Stimulated activated CD8-positive, alpha-beta memory T cell treated with anti-CD3 and anti-CD28 coated beads, Interleukin-4, amount 100 ng/mL, for 1 hour (primary cell): ENCODE measurements at regions not wholly inside any gene's neighbourhood (a gene's known extent, or its start where the extent isn't known, plus 50 kb on each side); places are given as distances from the start of the nearest gene placed in this dataset.

Experiments
- DNase-seq, 2 donors: peaks; one replicate each; pipeline ENCODE4 v3.0.0-alpha.2; 2020; ENCODE audit warnings: low read depth in 2 of 2, low spot score in 1 of 2

DNA sequence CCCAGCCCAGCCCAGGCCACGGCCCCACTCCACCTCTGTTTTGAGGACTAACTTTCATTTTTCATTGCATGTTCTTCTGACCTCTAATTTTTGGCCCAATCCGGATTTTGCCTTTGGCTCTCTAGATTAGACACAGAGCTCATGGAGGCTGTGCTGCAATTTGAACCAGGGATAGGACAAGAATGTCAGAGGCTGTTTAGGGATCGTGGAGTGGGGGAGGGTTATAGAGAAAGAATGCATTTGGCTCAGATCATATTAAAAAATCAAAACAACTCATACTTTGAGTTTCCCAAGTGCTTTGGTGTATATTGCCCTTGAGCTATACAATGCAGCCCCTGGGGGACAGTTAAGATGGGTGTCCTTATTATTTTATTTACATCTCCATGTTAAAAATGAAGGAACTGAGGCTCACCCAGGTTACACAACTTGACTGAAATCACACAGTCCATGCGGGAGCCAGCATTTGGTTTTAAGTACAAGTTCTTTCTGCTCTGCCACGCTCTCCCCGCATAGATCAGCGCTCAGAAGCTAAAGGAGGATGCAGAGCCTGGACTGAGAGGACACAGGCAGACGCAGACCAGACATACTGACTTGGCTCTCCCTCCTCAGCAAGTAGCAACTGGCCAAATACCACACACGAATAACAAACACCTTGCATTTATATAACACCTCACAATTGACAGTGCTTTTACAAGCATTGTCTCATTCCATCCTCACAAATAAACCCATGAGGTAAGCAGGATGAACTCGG is 126.4 kb upstream of the RAI14 start:
- DNase-seq = no peak

DNA sequence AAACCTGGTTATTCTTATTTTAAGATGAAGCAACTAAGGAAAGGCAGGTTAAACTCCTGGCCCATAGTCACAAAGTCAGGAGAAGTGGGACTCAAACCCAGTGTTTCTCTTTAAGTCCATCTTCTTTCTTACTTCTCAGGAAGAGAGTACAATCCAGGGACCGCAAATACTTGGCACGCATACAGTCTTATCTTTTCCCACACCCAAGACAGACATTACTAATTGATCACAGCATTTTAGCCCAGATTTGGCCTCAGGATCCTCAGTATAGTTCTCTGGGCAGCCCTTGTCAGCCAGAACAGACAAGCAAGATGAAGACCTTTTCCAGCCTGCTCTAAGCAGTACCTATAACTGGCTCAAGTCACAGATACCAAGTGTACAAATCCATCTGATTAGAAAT is 125.5 kb upstream of the RAI14 start:
- no peak for DNase-seq

- DNase-seq = no peak
Observed at GRCh38 chr5:34531751-34532360, 124.3 kb upstream of the RAI14 start.

DNA sequence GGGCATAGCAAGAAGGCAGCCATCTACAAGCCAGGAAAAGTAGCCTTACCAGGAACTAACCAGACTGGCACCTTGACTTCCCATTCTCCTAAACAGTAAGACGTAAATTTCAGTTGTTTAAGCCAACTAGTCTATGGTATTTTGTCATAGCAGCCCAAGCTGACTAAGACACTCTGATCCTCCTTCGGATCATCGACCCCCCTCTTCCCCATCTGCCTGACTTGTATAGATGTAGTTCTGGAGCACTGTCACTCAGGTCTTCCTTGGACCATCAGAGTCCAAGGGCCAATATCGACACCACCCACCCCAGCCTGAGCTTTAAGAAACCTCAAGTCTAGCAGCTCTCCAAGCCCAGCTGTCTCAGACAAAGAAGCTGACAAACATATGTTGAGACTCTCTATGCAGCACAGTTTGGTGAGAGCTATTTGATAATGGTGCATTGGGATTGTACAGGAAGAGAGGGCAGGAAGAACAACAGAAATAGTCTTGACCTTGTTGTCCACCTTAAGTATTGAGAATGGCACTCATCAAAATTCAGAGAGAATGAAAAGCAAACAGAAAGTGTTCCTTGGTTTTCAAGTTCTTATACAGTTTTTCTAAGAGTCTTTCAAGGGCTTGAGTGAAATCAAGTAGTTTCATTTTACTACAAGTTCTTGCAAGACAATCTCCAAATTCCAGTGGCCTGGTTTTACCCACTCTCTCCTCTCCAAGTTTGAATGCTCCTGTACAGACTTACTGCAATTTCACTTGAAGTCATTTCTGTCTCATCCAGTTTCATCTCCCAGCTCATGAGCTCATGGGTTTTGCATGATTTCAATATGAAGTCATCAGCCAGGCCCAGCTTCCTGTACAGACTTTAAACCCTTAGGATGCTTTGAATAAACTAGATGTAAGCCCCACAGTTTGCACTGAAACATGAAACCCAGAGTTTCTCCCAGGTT is 122.3 kb upstream of the RAI14 start:
- DNase-seq = no peak

DNA sequence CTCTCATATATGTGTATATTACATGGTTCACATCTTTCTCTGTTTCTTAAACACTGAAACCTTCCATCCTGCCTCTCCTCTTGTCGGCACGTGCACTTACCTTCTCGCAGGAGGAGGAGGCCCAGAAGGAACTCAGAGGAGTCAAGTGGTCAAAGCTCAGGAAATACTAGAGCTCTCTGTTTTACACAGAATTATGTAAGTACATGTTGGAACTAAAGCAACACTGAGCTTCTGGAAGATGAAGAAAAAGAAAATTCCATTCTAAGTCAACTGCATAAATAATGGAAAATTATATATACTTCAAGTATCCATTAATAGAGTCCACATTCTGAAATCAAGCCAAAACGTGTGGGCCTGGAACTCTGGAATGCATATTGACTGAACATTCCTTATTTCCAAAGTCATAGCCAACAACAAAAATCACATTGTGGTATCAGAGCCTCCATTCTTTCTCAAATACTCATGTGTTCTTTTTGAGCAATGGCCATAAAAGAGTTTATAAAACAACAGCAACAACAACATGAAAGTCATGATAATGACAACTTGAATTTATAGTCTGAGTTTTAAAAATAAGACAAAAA is 121.5 kb upstream of the RAI14 start:
- no peak for DNase-seq

- no peak for DNase-seq
Observed at GRCh38 chr5:34535433-34535832, 120.7 kb upstream of the RAI14 start.

DNA sequence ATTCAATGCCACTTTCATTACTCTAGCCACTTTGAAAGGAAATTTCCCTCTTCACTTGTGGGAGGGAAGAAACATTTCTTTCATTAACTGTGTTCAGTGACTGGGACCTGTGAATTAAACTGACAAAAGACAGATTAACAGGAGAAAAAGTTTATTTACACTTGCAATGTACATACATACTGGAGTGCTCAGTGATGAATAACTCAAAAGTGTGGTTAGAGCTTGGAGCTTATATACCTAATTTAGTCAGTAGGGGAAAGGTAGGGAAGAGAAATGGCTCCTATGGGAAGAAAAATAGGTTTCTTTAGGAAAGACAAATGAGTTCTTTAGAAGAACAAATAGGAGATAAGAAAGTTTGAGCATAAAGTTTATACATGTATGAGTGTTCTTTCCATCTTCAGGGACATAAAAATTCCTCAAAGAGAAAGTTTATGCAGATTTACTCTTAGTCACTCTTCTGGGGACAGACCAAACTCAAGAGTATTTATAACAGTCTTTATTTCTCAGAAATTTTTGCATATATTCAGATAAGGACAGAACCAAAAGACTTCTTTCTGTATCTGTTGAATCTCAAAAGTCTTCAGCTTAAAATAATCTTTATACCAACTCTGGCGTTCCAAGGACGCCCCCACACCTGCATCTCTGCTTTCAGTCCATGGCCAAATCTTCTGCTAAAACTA is 120.0 kb upstream of the RAI14 start:
- DNase-seq = no peak

GRCh38 chr5:34536699-34537098 is 119.4 kb upstream of the RAI14 start:
- no peak for DNase-seq

DNA sequence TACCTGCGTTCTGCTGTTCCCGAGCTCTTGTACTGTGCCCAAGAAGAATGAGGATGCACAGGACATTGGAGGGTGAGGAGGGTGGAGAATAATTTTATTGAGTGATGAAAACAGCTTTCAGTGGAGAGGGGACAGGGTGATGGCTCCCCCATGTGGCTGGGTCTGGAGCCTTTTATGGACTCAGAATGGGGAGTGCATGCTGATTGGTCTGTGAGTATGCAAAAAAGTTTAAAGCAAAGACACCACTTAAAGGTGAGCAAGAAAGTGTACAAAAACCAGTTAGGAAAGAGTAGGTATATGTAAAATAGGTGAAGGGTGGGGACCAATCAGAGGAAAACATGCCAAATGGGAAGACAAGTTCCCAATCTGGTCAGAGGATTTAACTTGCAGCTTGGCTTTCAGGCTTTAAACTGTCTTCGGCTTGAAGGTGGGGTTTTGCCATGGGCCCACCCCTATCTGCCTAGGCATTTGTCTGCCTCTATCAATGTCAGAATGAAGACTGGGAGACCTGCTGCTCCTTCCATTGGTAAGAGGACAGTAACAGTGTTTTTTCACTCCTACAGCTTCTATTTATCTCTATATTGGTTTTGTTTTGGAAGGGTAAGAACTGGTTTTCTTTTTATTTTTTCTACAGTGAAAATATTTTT is 118.0 kb upstream of the RAI14 start:
- DNase-seq = no peak

DNA sequence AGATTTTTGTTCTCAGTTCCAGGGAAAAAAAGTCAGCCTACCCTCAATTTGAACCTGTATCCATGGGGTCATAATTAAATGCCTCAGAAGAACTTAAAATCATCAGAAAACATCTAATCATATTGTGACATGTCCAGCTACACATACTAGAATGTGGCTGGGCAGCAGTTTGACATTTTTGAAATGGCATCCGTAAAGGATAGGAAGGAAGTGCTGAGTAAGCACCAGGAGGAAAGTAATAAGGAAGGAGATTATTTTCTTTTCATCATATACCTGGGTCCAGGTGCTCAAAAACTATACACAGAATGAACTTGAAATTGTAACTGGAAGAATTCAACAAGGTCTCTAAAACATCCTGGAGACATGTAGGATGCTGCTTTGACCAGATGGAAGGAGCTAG is 116.9 kb upstream of the RAI14 start:
- no peak for DNase-seq

DNA sequence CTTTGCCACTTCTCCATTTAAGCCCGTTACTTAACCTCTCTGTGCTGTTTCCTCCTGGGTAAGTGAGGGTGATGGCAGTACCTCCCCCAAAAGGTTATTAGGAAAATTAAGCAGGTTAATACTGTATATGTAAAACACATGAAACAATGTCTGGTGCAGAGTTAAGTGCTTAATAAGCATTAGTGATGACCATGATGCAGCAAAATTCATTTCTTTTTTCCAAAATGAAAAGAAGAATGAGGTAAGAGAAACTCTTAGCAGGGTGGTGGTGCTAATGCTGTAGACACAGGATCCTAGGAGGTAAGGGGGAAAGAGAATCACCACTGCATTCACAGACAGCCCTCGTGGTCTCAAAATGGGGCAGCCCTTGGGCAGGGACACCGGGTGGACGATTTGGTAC is 115.1 kb upstream of the RAI14 start:
- DNase-seq = no peak

- DNase-seq = no peak
Observed at GRCh38 chr5:34542818-34543217, 113.3 kb upstream of the RAI14 start.

GRCh38 chr5:34543687-34544086 is 112.4 kb upstream of the RAI14 start:
- DNase-seq = no peak

DNA sequence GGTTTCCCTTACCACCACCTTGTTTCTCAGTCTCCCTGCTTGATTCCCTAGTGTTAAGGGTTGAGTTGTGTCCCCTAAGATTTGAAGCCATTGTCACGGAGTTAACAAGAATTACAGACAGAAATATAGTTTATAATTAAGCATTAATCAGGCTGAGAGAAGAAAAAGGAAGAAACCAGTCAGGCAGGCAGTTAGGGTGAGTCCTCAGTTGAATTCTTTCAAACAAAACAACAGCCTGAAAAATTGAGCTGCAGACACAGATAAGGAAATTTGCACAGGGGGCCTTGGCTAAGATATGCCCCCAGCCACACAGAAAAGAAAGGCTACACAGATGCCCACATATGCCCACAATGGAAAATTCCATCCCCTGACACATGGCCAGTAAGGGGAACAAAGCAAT is 111.7 kb upstream of the RAI14 start:
- DNase-seq = no peak

DNA sequence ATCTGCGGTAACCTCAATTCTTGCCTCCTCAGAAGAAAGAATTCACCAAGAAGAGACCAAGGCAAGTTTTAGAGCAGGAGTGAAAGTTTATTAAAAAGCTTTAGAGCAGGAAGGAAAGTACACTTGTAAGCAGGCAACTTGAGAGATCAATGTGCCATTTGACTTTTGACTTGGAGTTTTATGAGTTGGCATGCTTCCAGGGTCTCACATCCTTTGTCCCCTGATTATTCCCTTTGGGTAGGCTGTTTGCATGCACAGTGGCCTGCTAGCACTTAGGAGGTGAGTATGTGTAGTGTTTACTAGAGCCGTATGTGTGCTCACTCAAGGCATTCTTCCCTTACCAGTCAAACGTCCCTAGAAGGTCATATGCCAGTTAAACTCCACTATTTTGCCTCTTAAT is 111.0 kb upstream of the RAI14 start:
- no peak for DNase-seq

DNA sequence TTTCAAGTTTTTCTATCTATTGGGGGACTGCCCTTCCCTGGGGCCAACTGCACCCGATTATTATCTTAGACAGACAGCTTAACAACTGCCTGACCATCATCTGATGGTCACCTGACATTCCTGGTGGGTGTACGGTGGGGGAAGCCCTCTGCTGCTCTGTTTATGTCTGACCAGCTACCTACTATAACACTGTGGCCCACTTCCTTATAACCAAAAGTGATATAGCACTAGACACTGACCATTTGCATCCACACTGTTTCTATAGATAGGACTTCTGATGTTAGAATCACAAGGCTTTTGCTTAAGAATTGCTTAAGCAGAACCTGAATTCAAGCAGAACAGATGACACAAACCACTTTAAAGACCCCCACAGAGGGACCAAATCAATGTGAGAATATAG is 110.5 kb upstream of the RAI14 start:
- DNase-seq = no peak

DNA sequence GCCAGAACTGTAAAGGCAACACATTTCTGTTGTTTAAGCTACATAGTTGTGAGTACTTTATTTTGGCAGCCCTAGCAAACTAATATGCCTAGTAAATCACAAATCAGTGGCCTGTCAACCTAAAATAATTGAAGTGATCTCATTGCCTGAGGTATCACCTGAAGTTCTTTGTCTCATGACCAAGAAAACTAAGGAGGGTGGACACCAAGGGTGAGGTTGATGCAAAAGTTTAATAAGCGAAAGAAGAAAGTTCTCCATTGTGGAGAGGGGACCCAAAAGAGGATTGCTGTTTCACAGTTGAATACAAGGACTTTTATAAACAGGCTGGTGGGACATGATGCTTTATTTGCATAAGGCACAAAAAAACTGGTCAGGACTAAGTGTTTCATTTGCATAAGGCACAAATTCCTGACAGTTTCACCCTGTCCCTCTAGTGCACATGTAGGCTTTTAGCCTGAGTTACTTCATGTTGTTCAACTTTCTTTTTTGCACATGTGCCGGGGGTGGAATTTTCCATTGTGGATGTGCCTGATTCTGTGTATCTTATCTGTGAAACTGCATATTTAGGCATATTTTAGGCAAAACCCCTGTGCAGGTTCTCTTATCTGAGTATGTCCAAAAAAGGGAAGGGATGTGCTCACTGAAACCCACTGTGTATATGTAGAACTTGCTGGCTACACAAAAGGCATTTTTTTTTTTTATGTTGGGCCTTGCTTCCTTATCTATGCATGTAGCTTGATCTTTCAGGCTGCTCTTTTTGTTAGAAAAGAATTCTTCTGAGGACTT is 108.6 kb upstream of the RAI14 start:
- no peak for DNase-seq

DNA sequence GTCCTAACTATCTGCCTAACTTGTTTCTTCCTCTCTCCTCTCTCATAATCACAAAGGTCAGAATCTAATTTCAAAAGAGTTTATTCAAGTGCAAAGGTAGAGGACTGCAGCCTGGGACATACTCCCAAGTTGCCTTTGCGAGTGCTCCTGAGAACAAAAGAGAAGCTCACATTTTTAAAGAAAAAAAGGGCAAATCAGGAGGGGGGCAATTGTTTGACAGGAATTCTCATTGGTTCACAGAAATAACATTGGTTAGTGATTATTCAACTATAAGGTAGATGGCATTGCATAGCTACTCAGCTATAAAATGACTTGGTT is 108.1 kb upstream of the RAI14 start:
- DNase-seq = no peak

- DNase-seq = no peak
Observed at GRCh38 chr5:34550247-34550646, 105.9 kb upstream of the RAI14 start.

DNA sequence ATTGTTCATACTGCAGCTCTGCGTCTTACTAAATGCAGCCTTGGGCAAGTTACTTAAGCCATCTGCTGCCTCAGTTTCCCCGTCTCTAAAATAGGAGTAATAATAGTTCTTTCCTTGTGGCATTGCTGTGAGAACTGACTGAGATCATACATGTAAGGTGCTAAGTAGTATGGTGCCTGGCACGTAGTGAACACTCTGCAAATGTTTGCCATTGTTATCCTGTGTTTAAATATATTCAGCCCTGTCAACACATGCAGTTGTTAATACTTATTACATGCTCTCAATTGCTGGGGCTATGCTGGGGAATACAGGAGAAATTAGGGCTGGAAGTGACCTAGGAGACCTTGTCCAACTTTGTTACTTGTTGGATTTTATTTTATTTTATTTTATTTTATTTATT is 105.2 kb upstream of the RAI14 start:
- no peak for DNase-seq
